CD4-positive, alpha-beta T cell (primary cell): ENCODE measurements at regions not wholly inside any gene's neighbourhood (a gene's known extent, or its start where the extent isn't known, plus 50 kb on each side); places are given as distances from the start of the nearest gene placed in this dataset.

ENCODE experiments used
- ATAC-seq: fragments of 200-7000 bp; cut with Tn5 transposase; one replicate; pipeline ENCODE4 v1.10.0; 2022; ENCODE audit warnings: mild to moderate bottlenecking; ENCODE audit not compliant: poor library complexity
- CTCF ChIA-PET: fragments of 350-600 bp; sonication (Branson Sonifier 250); formaldehyde crosslinking; loops from one replicate; lab custom pipeline; 2021; ENCODE audit warnings: antibody characterized with exemption, inconsistent platforms; lab: Charles Lee
- POLR2A ChIA-PET: fragments of 350-600 bp; sonication (Branson Sonifier 250); formaldehyde crosslinking; loops from one replicate; lab custom pipeline; 2021; ENCODE audit warnings: antibody characterized with exemption, inconsistent platforms; lab: Charles Lee
- DNase-seq, 14 experiments: peaks; one replicate each; pipeline ENCODE4 v3.0.0-alpha.2; 2013 to 2020; ENCODE audit warnings: mixed read lengths in 2 of 14
- H3K27ac ChIP-seq, 2 donors: one replicate each; pipeline versions ENCODE4 v1.5.1 to v1.7.0; 2013; ENCODE audit warnings: low read length in 2 of 2, low read depth in 1 of 2, mild to moderate bottlenecking in 1 of 2
- H3K27me3 ChIP-seq, 2 experiments: 1 replicate in 1 of 2; 2 replicates in 1 of 2; pipeline versions ENCODE4 v1.6.1 to v1.7.0; 2013; ENCODE audit warnings: low read length in 2 of 2, control low read depth in 1 of 2, mild to moderate bottlenecking in 1 of 2, moderate library complexity in 1 of 2; ENCODE audit not compliant: insufficient read depth in 2 of 2, control insufficient read depth in 1 of 2
- H3K36me3 ChIP-seq: one replicate; pipeline ENCODE4 v1.6.1; 2013; ENCODE audit warnings: low read length, control low read depth; ENCODE audit not compliant: insufficient read depth
- H3K4me1 ChIP-seq: one replicate; pipeline ENCODE4 v1.6.1; 2013; ENCODE audit warnings: low read length, control low read depth; ENCODE audit not compliant: insufficient read depth
- H3K4me3 ChIP-seq: one replicate; pipeline ENCODE4 v1.5.1; 2013; ENCODE audit warnings: mild to moderate bottlenecking, low read length, moderate library complexity
- H3K9me3 ChIP-seq, 2 experiments: 1 replicate in 1 of 2; 2 replicates in 1 of 2; pipeline versions ENCODE4 v1.6.1 to v1.7.0; 2013; ENCODE audit warnings: low read length in 2 of 2, mild to moderate bottlenecking in 2 of 2, control low read depth in 1 of 2, moderate library complexity in 1 of 2; ENCODE audit not compliant: control insufficient read depth in 1 of 2, insufficient read depth in 1 of 2
- H3K27ac Mint-ChIP-seq: one replicate; pipeline ENCODE4 v1.8.0; 2020; ENCODE audit warnings: mixed read lengths
- H3K27me3 Mint-ChIP-seq: one replicate; pipeline ENCODE4 v1.8.0; 2021; ENCODE audit warnings: mixed read lengths
- H3K36me3 Mint-ChIP-seq: one replicate; pipeline ENCODE4 v1.8.0; 2021; ENCODE audit warnings: low read depth, mixed read lengths
- H3K4me1 Mint-ChIP-seq: one replicate; pipeline ENCODE4 v1.8.0; 2021; ENCODE audit warnings: low read depth, mixed read lengths
- H3K4me3 Mint-ChIP-seq: one replicate; pipeline ENCODE4 v1.8.0; 2020; ENCODE audit warnings: mild to moderate bottlenecking, mixed read lengths
- H3K9me3 Mint-ChIP-seq: one replicate; pipeline ENCODE4 v1.8.0; 2020; ENCODE audit warnings: mixed read lengths
- intact Hi-C, 2 experiments: fragments of 100-400 bp; cut with DNase I in 1 of 2; cut with micrococcal nuclease in 1 of 2; formaldehyde crosslinking; loops; one replicate each; pipeline versions ENCODE4 v1.15.1 to v1.9.0; 2023 to 2025; cut with DNase I, micrococcal nuclease
- TF ChIP-seq, protein P1 (sequence below): fragments of 200-600 bp; IDR thresholded peaks from one replicate; pipeline ENCODE4 v1.8.0; 2022; ENCODE audit warnings: antibody characterized with exemption, mild to moderate bottlenecking

DNA sequence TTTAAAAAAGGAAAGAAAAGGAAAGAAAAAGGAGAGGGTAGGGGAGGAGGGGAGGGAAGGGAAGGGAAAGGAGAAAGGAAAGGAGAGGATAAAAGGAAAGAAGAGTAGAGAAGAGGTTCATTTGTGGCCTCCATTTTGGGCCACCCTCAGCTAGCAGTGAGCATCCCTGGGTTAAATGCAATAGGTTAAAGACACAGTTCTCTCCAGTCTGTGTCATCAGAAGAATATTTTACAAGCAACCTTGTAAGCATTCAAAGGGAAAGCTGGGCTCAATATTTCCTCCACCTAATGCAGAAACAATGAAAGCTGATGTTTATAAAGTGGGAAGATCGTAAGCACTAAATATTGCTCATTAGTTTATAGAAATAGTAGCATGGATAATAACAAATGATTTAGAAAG is 219.1 kb upstream of the PITRM1 start:
- Histone ChIP-seq H3K4me3 (no peak overlapping the region), H3K27ac (no peak overlapping the region), H3K27me3 (no peaks in the 10 kb centered on the region), H3K4me1 (no peaks in the 10 kb centered on the region), H3K9me3 (no peaks in the 10 kb centered on the region), H3K36me3 (no peaks in the 10 kb centered on the region)
- TF ChIP-seq, protein P1, sequence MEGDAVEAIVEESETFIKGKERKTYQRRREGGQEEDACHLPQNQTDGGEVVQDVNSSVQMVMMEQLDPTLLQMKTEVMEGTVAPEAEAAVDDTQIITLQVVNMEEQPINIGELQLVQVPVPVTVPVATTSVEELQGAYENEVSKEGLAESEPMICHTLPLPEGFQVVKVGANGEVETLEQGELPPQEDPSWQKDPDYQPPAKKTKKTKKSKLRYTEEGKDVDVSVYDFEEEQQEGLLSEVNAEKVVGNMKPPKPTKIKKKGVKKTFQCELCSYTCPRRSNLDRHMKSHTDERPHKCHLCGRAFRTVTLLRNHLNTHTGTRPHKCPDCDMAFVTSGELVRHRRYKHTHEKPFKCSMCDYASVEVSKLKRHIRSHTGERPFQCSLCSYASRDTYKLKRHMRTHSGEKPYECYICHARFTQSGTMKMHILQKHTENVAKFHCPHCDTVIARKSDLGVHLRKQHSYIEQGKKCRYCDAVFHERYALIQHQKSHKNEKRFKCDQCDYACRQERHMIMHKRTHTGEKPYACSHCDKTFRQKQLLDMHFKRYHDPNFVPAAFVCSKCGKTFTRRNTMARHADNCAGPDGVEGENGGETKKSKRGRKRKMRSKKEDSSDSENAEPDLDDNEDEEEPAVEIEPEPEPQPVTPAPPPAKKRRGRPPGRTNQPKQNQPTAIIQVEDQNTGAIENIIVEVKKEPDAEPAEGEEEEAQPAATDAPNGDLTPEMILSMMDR, result no peak
- intact Hi-C loops, result no loop called here
- no peak overlapping the region for H3K27ac Mint-ChIP-seq
- H3K4me1 Mint-ChIP-seq, result no peaks in the 10 kb centered on the region
- no peaks in the 10 kb centered on the region for H3K36me3 Mint-ChIP-seq
- DNase-seq, result no peak
- H3K27me3 Mint-ChIP-seq, result no peaks in the 10 kb centered on the region
- ChIA-PET CTCF (no interaction called here), POLR2A (no interaction called here)
- H3K9me3 Mint-ChIP-seq, result no peaks in the 10 kb centered on the region
- no peak overlapping the region for H3K4me3 Mint-ChIP-seq
- no peak for ATAC-seq

DNA sequence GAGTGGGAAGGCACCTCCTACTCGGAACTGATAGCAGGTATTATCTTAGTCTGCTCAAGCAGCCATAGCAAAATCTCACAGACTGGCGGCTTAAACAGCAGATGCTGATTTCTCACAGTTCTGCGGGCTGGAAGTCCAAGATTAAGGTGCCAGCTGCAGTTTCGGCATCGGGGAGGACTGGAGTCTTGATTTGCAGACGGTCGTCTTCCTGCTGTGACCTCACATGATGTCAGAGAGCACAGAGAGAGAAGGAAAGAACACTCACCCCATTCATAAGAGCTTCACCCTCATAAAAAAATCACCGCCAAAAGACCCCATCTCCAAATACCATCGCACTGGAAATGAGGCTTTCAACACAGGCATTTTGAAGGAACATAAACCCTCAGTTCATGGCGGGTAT is 216.5 kb upstream of the PITRM1 start:
- H3K27ac Mint-ChIP-seq, result no peak overlapping the region
- Histone ChIP-seq H3K36me3 (no peaks in the 10 kb centered on the region), H3K27me3 (no peaks in the 10 kb centered on the region), H3K9me3 (peaks cover 0 to 9% of the 10 kb centered on the region in 2 experiments), H3K27ac (no peak overlapping the region), H3K4me3 (no peak overlapping the region), H3K4me1 (no peaks in the 10 kb centered on the region)
- no peaks in the 10 kb centered on the region for H3K36me3 Mint-ChIP-seq
- no peaks in the 10 kb centered on the region for H3K4me1 Mint-ChIP-seq
- peaks cover 8% of the 10 kb centered on the region for H3K9me3 Mint-ChIP-seq
- TF ChIP-seq, protein P1, result no peak
- ATAC-seq, result no peak
- intact Hi-C loops, result no loop called here
- ChIA-PET POLR2A (no interaction called here), CTCF (no interaction called here)
- H3K4me3 Mint-ChIP-seq, result no peak overlapping the region
- no peaks in the 10 kb centered on the region for H3K27me3 Mint-ChIP-seq
- DNase-seq, result no peak

DNA sequence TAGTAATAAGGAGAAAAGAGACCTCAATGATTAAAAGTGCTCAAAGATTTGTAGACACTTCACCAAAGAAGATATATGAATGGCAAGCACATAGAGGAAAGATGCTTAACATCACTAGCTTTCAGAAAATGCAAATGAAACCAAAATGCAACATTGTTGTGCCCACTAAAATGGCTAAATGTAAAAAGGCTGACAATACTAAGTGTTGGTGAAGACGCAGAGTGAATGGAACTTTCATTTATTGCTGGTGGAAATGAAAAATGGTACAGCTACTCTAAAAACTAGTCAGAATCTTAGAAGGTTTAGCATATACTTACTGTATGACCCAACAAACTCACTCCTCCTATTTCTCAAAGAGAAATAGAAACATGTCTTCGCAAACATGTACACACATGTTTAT is 212.9 kb upstream of the PITRM1 start:
- no peak for ATAC-seq
- no peak overlapping the region for H3K4me3 Mint-ChIP-seq
- ChIA-PET CTCF (no interaction called here), POLR2A (no interaction called here)
- no peaks in the 10 kb centered on the region for H3K36me3 Mint-ChIP-seq
- no peaks in the 10 kb centered on the region for H3K4me1 Mint-ChIP-seq
- Histone ChIP-seq H3K27me3 (no peaks in the 10 kb centered on the region), H3K27ac (no peak overlapping the region), H3K4me1 (no peaks in the 10 kb centered on the region), H3K36me3 (no peaks in the 10 kb centered on the region), H3K4me3 (no peak overlapping the region), H3K9me3 (peaks cover 4 to 9% of the 10 kb centered on the region in 2 experiments)
- intact Hi-C loops, result no loop called here
- TF ChIP-seq, protein P1, result no peak
- no peak overlapping the region for H3K27ac Mint-ChIP-seq
- DNase-seq, result no peak
- H3K9me3 Mint-ChIP-seq, result peaks cover 8% of the 10 kb centered on the region
- H3K27me3 Mint-ChIP-seq, result no peaks in the 10 kb centered on the region
